ENCODE measurements at regions not wholly inside any gene's neighbourhood (a gene's known extent, or its start where the extent isn't known, plus 50 kb on each side); places are given as distances from the start of the nearest gene placed in this dataset.

- Histone ChIP-seq H3K79me2 (ENCODE audit: insufficient read depth, low read length) (no peaks in the 10 kb centered on the region), H4K20me1 (ENCODE audit: low read depth, low read length) (no peaks in the 10 kb centered on the region), H3K9ac (ENCODE audit: low read length) (no peak overlapping the region), H3K4me2 (ENCODE audit: low read depth, low read length, poor library complexity, severe bottlenecking) (no peak overlapping the region), H3K27ac (ENCODE audit: low read depth, low read length) (no peak overlapping the region), H3K4me3 (ENCODE audit: insufficient read depth, low read length, poor library complexity, severe bottlenecking) (no peak overlapping the region), H3K9me3 (ENCODE audit: insufficient read depth, low read length) (no peaks in the 10 kb centered on the region), H3K27me3 (ENCODE audit: low read length) (no peaks in the 10 kb centered on the region), H3F3A (ENCODE audit: insufficient read depth) (no peaks in the 10 kb centered on the region), H3K9me2 (replicated peaks; ENCODE audit: insufficient read depth, low read length) (no peaks in the 10 kb centered on the region), H2AFZ (ENCODE audit: low read depth, low read length, severe bottlenecking) (no peak overlapping the region), H3K36me3 (ENCODE audit: low read length) (no peaks in the 10 kb centered on the region)
- no peak for TF ChIP-seq EZH2phosphoT487 (conservative IDR thresholded peaks at IDR 0.05; ENCODE audit: low read length)
- TF ChIP-seq CTCF (IDR thresholded peaks at IDR 0.05; ENCODE audit: insufficient read depth, low read length, poor library complexity, severe bottlenecking) = no peak
Measured at GRCh38 chr9:18229992-18230676, 243.8 kb upstream of the ADAMTSL1 start.

- Histone ChIP-seq H4K20me1 (ENCODE audit: low read depth, low read length) (no peaks in the 10 kb centered on the region), H3K36me3 (ENCODE audit: low read length) (no peaks in the 10 kb centered on the region), H3K4me3 (ENCODE audit: insufficient read depth, low read length, poor library complexity, severe bottlenecking) (no peak overlapping the region), H3K9me3 (ENCODE audit: insufficient read depth, low read length) (no peaks in the 10 kb centered on the region), H2AFZ (ENCODE audit: low read depth, low read length, severe bottlenecking) (no peak overlapping the region), H3K4me2 (ENCODE audit: low read depth, low read length, poor library complexity, severe bottlenecking) (no peak overlapping the region), H3K79me2 (ENCODE audit: insufficient read depth, low read length) (no peaks in the 10 kb centered on the region), H3F3A (ENCODE audit: insufficient read depth) (no peaks in the 10 kb centered on the region), H3K9me2 (replicated peaks; ENCODE audit: insufficient read depth, low read length) (no peaks in the 10 kb centered on the region), H3K27me3 (ENCODE audit: low read length) (no peaks in the 10 kb centered on the region), H3K9ac (ENCODE audit: low read length) (no peak overlapping the region), H3K27ac (ENCODE audit: low read depth, low read length) (no peak overlapping the region)
- no peak for TF ChIP-seq CTCF (IDR thresholded peaks at IDR 0.05; ENCODE audit: insufficient read depth, low read length, poor library complexity, severe bottlenecking)
- TF ChIP-seq EZH2phosphoT487 (conservative IDR thresholded peaks at IDR 0.05; ENCODE audit: low read length) = no peak
Measured at GRCh38 chr9:18233311-18233710, 240.6 kb upstream of the ADAMTSL1 start.

GRCh38 chr9:18233776-18234445 lies 240.0 kb upstream of the ADAMTSL1 start:
- Histone ChIP-seq H3K27ac (ENCODE audit: low read depth, low read length) (no peak overlapping the region), H3K4me2 (ENCODE audit: low read depth, low read length, poor library complexity, severe bottlenecking) (no peak overlapping the region), H3K36me3 (ENCODE audit: low read length) (no peaks in the 10 kb centered on the region), H3F3A (ENCODE audit: insufficient read depth) (no peaks in the 10 kb centered on the region), H3K9ac (ENCODE audit: low read length) (no peak overlapping the region), H3K27me3 (ENCODE audit: low read length) (no peaks in the 10 kb centered on the region), H2AFZ (ENCODE audit: low read depth, low read length, severe bottlenecking) (no peak overlapping the region), H3K9me2 (replicated peaks; ENCODE audit: insufficient read depth, low read length) (no peaks in the 10 kb centered on the region), H4K20me1 (ENCODE audit: low read depth, low read length) (no peaks in the 10 kb centered on the region), H3K9me3 (ENCODE audit: insufficient read depth, low read length) (no peaks in the 10 kb centered on the region), H3K4me3 (ENCODE audit: insufficient read depth, low read length, poor library complexity, severe bottlenecking) (no peak overlapping the region), H3K79me2 (ENCODE audit: insufficient read depth, low read length) (no peaks in the 10 kb centered on the region)
- no peak for TF ChIP-seq CTCF (IDR thresholded peaks at IDR 0.05; ENCODE audit: insufficient read depth, low read length, poor library complexity, severe bottlenecking)
- no peak for TF ChIP-seq EZH2phosphoT487 (conservative IDR thresholded peaks at IDR 0.05; ENCODE audit: low read length)

Data from SU-DHL-6 (cell line).